ENCODE measurements at regions not wholly inside any gene's neighbourhood (a gene's known extent, or its start where the extent isn't known, plus 50 kb on each side); places are given as distances from the start of the nearest gene placed in this dataset.

DNA sequence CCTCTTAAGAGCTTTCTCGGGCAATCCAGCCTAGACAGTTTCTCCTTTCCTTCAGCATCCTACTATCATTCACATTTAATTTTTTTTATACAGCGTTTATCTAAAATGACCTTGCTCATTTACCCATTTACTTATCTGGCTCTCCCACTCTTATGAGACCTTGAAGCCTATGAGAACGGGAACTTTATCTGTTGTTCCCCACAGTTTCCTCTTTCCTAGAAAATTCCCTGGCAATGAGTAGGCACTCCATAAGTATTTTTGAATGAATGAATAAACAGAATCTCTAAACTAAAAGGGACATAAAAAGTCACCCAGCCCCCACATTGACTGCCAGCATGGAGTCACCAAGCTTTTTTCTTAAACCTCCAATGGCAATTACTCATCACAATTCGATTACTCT, 353.2 kb downstream of the METTL4 start:
- ChIA-PET POLR2A (no interaction called here), CTCF (no interaction called here)
- DNase-seq, result no peak
- Histone ChIP-seq H3K4me3 (ENCODE audit: low read depth in 2 of 2, low read length in 1 of 2) (no peak overlapping the region), H3K27me3 (ENCODE audit: insufficient read depth) (no peaks in the 10 kb centered on the region), H3F3A (replicated peaks; ENCODE audit: insufficient read depth) (no peaks in the 10 kb centered on the region), H3K36me3 (replicated peaks in 1 of 2; ENCODE audit: control insufficient read depth in 1 of 2, insufficient read depth in 2 of 2, low read length in 1 of 2) (no peaks in the 10 kb centered on the region), H3K9ac (no peak overlapping the region), H3K4me2 (no peak overlapping the region), H3K9me3 (0 out of 2 replicates have a peak, but pooled peaks cover 5% of the 10 kb centered on the region), H3K27ac (ENCODE audit: low read depth in 2 of 2, low read length in 1 of 2) (no peak overlapping the region), H3K9me2 (no peaks in the 10 kb centered on the region), H3K79me2 (ENCODE audit: insufficient read depth) (no peaks in the 10 kb centered on the region), H4K20me1 (ENCODE audit: insufficient read depth) (no peaks in the 10 kb centered on the region), H2AFZ (ENCODE audit: low read depth) (no peak overlapping the region), H3K4me1 (ENCODE audit: control insufficient read depth in 1 of 2, insufficient read depth in 2 of 2, low read depth in 1 of 2, low read length in 1 of 2) (no peaks in the 10 kb centered on the region)
- no peak for TF ChIP-seq NFIC (IDR thresholded peaks at IDR 0.05; ENCODE audit: borderline replicate concordance)
- no peak for TF ChIP-seq NRF1 (IDR thresholded peaks at IDR 0.05; ENCODE audit: low read depth, low read length)
- TF ChIP-seq, protein P1, sequence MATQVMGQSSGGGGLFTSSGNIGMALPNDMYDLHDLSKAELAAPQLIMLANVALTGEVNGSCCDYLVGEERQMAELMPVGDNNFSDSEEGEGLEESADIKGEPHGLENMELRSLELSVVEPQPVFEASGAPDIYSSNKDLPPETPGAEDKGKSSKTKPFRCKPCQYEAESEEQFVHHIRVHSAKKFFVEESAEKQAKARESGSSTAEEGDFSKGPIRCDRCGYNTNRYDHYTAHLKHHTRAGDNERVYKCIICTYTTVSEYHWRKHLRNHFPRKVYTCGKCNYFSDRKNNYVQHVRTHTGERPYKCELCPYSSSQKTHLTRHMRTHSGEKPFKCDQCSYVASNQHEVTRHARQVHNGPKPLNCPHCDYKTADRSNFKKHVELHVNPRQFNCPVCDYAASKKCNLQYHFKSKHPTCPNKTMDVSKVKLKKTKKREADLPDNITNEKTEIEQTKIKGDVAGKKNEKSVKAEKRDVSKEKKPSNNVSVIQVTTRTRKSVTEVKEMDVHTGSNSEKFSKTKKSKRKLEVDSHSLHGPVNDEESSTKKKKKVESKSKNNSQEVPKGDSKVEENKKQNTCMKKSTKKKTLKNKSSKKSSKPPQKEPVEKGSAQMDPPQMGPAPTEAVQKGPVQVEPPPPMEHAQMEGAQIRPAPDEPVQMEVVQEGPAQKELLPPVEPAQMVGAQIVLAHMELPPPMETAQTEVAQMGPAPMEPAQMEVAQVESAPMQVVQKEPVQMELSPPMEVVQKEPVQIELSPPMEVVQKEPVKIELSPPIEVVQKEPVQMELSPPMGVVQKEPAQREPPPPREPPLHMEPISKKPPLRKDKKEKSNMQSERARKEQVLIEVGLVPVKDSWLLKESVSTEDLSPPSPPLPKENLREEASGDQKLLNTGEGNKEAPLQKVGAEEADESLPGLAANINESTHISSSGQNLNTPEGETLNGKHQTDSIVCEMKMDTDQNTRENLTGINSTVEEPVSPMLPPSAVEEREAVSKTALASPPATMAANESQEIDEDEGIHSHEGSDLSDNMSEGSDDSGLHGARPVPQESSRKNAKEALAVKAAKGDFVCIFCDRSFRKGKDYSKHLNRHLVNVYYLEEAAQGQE (IDR thresholded peaks at IDR 0.05; ENCODE audit: low read depth, low read length), result no peak
- TF ChIP-seq, protein P2, sequence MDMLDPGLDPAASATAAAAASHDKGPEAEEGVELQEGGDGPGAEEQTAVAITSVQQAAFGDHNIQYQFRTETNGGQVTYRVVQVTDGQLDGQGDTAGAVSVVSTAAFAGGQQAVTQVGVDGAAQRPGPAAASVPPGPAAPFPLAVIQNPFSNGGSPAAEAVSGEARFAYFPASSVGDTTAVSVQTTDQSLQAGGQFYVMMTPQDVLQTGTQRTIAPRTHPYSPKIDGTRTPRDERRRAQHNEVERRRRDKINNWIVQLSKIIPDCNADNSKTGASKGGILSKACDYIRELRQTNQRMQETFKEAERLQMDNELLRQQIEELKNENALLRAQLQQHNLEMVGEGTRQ (IDR thresholded peaks at IDR 0.05; ENCODE audit: borderline replicate concordance, low read depth, low read length), result no peak
- no peak for TF ChIP-seq FOXM1 (IDR thresholded peaks at IDR 0.05; ENCODE audit: low read depth)
- no peak for TF ChIP-seq MXI1 (IDR thresholded peaks at IDR 0.05; ENCODE audit: low read depth, low read length)
- no peak for TF ChIP-seq RCOR1 (IDR thresholded peaks at IDR 0.05; ENCODE audit: low read length)
- no peak for TF ChIP-seq RFX5 (IDR thresholded peaks at IDR 0.05; ENCODE audit: low read length)
- WGBS (ENCODE audit: low lambda C conversion rate), result 3% methylated on average over 4 of the region's 4 CpGs

DNA sequence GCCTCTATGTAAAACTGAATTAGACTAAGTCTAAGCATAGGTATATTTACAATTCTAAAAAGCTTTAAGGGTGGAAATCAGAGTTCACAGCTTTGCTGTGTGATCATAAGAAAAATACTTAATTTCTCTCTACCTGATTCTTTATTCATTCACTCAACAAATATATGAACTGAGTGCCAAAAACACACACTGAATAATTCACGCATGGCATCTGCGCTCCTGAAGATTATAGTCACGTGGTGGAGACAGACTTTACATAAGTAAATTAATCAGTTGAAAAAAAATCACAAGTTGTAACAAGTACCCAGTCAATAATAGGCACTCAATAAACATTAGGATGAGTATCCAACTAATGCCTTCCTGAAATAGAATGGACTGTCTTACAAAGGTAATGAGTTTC, 351.6 kb downstream of the METTL4 start:
- no peaks in the 10 kb centered on the region for H3F3A ChIP-seq (replicated peaks; ENCODE audit: insufficient read depth)
- no peaks in the 10 kb centered on the region for H3K27me3 ChIP-seq (ENCODE audit: insufficient read depth)
- DNase-seq, result no peak
- H3K4me2 ChIP-seq, result no peak overlapping the region
- POLR2A ChIA-PET, result no interaction called here
- no peaks in the 10 kb centered on the region for H3K36me3 ChIP-seq (replicated peaks in 1 of 2; ENCODE audit: control insufficient read depth in 1 of 2, insufficient read depth in 2 of 2, low read length in 1 of 2)
- no peak overlapping the region for H3K9ac ChIP-seq
- H3K4me3 ChIP-seq (ENCODE audit: low read depth in 2 of 2, low read length in 1 of 2), result no peak overlapping the region
- H3K9me2 ChIP-seq, result no peaks in the 10 kb centered on the region
- 38% methylated on average over 3 of the region's 3 CpGs for WGBS (ENCODE audit: low lambda C conversion rate)
- no peaks in the 10 kb centered on the region for H3K79me2 ChIP-seq (ENCODE audit: insufficient read depth)
- H4K20me1 ChIP-seq (ENCODE audit: insufficient read depth), result no peaks in the 10 kb centered on the region
- no peaks in the 10 kb centered on the region for H3K4me1 ChIP-seq (ENCODE audit: control insufficient read depth in 1 of 2, insufficient read depth in 2 of 2, low read depth in 1 of 2, low read length in 1 of 2)
- no peak overlapping the region for H2AFZ ChIP-seq (ENCODE audit: low read depth)
- CTCF ChIA-PET, result no interaction called here
- H3K27ac ChIP-seq (ENCODE audit: low read depth in 2 of 2, low read length in 1 of 2), result no peak overlapping the region
- H3K9me3 ChIP-seq, result 0 out of 2 replicates have a peak, but pooled peaks cover 3% of the 10 kb centered on the region
- TF ChIP-seq, protein P3, sequence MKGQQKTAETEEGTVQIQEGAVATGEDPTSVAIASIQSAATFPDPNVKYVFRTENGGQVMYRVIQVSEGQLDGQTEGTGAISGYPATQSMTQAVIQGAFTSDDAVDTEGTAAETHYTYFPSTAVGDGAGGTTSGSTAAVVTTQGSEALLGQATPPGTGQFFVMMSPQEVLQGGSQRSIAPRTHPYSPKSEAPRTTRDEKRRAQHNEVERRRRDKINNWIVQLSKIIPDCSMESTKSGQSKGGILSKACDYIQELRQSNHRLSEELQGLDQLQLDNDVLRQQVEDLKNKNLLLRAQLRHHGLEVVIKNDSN (IDR thresholded peaks at IDR 0.05; ENCODE audit: borderline replicate concordance, low read depth), result no peak
- TF ChIP-seq YY1 (IDR thresholded peaks at IDR 0.05; ENCODE audit: low read depth) (no peak), FOSL2 (IDR thresholded peaks at IDR 0.05; ENCODE audit: borderline replicate concordance, low read depth) (no peak), FOXJ3 (CRISPR knock-in tag; IDR thresholded peaks at IDR 0.05) (no peak), NRF1 (IDR thresholded peaks at IDR 0.05; ENCODE audit: low read depth, low read length) (no peak), NFIC (IDR thresholded peaks at IDR 0.05; ENCODE audit: borderline replicate concordance) (no peak)
- TF ChIP-seq, protein P4, sequence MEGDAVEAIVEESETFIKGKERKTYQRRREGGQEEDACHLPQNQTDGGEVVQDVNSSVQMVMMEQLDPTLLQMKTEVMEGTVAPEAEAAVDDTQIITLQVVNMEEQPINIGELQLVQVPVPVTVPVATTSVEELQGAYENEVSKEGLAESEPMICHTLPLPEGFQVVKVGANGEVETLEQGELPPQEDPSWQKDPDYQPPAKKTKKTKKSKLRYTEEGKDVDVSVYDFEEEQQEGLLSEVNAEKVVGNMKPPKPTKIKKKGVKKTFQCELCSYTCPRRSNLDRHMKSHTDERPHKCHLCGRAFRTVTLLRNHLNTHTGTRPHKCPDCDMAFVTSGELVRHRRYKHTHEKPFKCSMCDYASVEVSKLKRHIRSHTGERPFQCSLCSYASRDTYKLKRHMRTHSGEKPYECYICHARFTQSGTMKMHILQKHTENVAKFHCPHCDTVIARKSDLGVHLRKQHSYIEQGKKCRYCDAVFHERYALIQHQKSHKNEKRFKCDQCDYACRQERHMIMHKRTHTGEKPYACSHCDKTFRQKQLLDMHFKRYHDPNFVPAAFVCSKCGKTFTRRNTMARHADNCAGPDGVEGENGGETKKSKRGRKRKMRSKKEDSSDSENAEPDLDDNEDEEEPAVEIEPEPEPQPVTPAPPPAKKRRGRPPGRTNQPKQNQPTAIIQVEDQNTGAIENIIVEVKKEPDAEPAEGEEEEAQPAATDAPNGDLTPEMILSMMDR (IDR thresholded peaks at IDR 0.05), result no peak
- TF ChIP-seq, protein P5, sequence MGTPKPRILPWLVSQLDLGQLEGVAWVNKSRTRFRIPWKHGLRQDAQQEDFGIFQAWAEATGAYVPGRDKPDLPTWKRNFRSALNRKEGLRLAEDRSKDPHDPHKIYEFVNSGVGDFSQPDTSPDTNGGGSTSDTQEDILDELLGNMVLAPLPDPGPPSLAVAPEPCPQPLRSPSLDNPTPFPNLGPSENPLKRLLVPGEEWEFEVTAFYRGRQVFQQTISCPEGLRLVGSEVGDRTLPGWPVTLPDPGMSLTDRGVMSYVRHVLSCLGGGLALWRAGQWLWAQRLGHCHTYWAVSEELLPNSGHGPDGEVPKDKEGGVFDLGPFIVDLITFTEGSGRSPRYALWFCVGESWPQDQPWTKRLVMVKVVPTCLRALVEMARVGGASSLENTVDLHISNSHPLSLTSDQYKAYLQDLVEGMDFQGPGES (IDR thresholded peaks at IDR 0.05; ENCODE audit: low read depth, low read length), result no peak
- TF ChIP-seq, protein P6, sequence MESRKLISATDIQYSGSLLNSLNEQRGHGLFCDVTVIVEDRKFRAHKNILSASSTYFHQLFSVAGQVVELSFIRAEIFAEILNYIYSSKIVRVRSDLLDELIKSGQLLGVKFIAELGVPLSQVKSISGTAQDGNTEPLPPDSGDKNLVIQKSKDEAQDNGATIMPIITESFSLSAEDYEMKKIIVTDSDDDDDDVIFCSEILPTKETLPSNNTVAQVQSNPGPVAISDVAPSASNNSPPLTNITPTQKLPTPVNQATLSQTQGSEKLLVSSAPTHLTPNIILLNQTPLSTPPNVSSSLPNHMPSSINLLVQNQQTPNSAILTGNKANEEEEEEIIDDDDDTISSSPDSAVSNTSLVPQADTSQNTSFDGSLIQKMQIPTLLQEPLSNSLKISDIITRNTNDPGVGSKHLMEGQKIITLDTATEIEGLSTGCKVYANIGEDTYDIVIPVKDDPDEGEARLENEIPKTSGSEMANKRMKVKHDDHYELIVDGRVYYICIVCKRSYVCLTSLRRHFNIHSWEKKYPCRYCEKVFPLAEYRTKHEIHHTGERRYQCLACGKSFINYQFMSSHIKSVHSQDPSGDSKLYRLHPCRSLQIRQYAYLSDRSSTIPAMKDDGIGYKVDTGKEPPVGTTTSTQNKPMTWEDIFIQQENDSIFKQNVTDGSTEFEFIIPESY (IDR thresholded peaks at IDR 0.05; ENCODE audit: borderline replicate concordance, low read depth), result no peak
- TF ChIP-seq, protein P2 (IDR thresholded peaks at IDR 0.05; ENCODE audit: borderline replicate concordance, low read depth, low read length), result no peak

All from SK-N-SH (cell line).